ENCODE measurements at regions not wholly inside any gene's neighbourhood (a gene's known extent, or its start where the extent isn't known, plus 50 kb on each side); places are given as distances from the start of the nearest gene placed in this dataset.

DNA sequence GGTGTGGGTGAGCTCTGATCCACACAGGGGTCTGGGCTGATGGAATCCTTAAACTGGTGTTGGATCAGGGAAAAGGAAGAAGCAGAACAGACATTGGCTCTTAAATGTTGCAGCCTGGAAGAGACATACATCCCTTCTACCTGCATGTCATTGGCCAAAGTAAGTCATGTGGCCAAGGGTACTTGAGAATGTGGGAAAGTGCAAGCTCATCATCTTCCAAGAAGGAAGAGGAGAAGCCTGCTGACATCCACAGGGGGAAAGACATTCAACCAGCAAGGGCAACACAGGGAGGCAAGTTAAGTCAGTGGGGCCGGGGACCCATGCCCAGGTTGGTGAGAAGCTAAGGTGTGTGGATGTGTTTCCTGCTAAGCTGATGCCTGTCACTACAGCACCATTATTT, 272.8 kb upstream of the MKI67 start:
- ATAC-seq (replicated peaks), result no peak
- Mint-ChIP-seq H3K36me3 (no peaks in the 10 kb centered on the region), H3K27me3 (no peaks in the 10 kb centered on the region), H3K27ac (no peak overlapping the region), H3K4me1 (no peaks in the 10 kb centered on the region), H3K9me3 (peaks cover 6 to 9% of the 10 kb centered on the region in 2 donors), H3K4me3 (no peak overlapping the region)
- no peak for DNase-seq

DNA sequence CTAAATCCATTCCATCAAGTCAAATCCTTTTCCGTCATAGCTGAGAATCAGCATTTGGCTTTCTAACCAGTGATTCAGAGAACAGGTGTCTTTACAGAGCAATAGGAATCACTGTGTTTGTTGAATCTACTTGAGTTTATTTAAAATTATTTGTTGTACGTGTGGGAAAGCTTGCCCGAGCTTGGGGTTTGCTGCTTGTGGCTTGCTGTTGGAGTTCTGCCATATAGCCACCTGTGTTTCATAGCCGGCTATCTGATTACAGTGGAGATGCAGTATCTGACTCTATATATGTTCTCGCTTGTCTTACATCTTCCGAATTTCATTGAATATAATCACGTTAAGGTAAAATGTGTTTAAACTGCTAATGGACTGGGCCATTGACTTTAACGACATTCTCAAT, 274.3 kb upstream of the MKI67 start:
- H3K27me3 Mint-ChIP-seq, result no peaks in the 10 kb centered on the region
- no peak for ATAC-seq (replicated peaks)
- H3K4me1 Mint-ChIP-seq, result no peaks in the 10 kb centered on the region
- DNase-seq, result no peak
- no peak overlapping the region for H3K27ac Mint-ChIP-seq
- no peak overlapping the region for H3K4me3 Mint-ChIP-seq
- peaks cover 6 to 10% of the 10 kb centered on the region in 2 donors for H3K9me3 Mint-ChIP-seq
- no peaks in the 10 kb centered on the region for H3K36me3 Mint-ChIP-seq

DNA sequence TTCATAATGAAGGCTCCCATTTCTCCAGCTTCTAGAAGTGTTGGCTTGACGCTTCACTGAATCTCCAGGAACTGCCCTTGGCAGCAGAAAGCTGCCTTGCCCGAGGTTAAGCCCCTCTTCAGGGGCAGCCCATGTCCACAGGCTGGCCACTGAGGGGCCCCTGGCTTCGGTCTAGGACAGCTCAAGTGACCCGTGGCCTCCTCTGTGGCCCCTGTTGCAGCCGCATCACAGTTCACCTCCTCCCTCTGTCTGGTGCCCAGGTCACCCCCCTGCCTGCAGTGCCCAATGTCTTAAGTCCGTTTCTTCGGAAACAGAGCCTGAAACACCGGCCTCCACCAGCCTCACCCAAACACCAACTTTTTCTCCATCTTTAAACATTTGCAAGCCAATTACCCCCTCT, 279.2 kb upstream of the MKI67 start:
- no peak for DNase-seq
- Mint-ChIP-seq H3K27ac (no peak overlapping the region), H3K4me1 (no peaks in the 10 kb centered on the region), H3K4me3 (no peak overlapping the region), H3K36me3 (no peaks in the 10 kb centered on the region), H3K27me3 (no peaks in the 10 kb centered on the region), H3K9me3 (peaks cover 6 to 11% of the 10 kb centered on the region in 2 donors)
- ATAC-seq (replicated peaks), result no peak

DNA sequence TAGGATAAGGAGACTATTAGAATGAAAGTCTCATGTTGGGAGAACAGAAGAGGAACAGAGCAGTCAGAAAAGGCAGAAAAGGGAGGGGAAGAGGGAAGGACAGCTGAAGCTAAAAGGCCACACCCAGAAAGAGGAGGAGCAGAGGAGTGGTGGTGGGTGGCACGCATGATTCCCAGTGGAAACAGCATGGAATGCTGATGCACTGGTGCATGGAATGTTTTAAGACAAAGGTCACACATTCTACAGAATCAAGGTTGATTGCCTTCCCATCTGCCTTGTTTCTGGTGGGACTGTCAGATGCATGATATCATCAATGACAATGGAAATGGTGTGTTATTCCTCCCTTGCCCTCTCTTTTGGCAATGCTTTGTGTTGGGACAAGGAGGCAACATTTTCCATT, 285.4 kb upstream of the MKI67 start:
- peaks cover 6 to 7% of the 10 kb centered on the region in 2 donors for H3K27me3 Mint-ChIP-seq
- no peak for ATAC-seq (replicated peaks)

DNA sequence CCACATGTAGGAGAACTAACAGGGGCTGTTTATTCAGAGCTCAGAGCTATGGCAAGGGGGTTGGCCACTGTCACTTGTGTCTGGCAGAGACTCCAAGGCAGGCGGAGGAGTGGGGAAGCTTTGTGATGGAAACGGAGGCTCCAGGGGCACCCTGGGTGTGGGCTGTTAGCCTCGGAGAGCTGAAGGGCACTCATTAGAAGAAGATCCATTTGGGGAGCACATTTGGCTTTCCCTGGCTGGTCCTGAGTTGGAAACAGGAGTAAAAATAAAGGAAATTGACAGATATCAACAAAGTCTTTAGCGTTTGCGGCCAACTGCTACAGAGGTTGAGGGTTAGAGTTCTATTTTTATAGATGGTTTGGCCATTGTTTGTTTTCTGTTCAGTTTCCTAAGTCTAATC, 288.3 kb upstream of the MKI67 start:
- ATAC-seq (replicated peaks), result no peak
- Mint-ChIP-seq H3K9me3 (peaks cover 3 to 6% of the 10 kb centered on the region in 2 donors), H3K4me3 (no peak overlapping the region), H3K27me3 (peaks cover 6 to 11% of the 10 kb centered on the region in 2 donors), H3K27ac (no peak overlapping the region), H3K36me3 (no peaks in the 10 kb centered on the region), H3K4me1 (no peaks in the 10 kb centered on the region)
- no peak for DNase-seq

More for the DNA sequence above, 285.4 kb upstream of the MKI67 start:
- Mint-ChIP-seq H3K36me3 (no peaks in the 10 kb centered on the region), H3K4me1 (no peaks in the 10 kb centered on the region), H3K27ac (no peak overlapping the region), H3K9me3 (peaks cover 3 to 4% of the 10 kb centered on the region in 2 donors), H3K4me3 (no peak overlapping the region)
- DNase-seq, result no peak

DNA sequence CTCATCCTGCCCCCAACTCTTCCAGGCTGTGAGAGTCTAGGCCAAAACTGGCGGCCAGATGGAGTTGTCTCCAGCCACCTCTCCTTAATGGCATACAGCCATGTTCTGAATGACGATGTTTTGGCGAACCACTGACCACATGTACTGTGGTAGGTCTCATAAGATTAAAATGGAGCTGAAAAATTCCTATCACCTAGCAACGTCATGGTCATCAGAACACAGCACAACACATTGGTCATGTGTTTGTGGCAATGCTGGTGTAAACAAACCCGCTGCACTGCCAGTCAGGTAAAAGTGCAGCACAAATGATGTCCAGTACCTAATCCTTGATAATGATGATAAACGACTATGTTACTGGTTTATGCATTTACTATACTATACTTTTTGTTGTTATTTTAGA, 290.0 kb upstream of the MKI67 start:
- no peak overlapping the region for H3K27ac Mint-ChIP-seq
- peaks cover 6 to 11% of the 10 kb centered on the region in 2 donors for H3K27me3 Mint-ChIP-seq
- no peak for DNase-seq
- no peaks in the 10 kb centered on the region for H3K4me1 Mint-ChIP-seq
- peaks cover 3 to 6% of the 10 kb centered on the region in 2 donors for H3K9me3 Mint-ChIP-seq
- H3K36me3 Mint-ChIP-seq, result no peaks in the 10 kb centered on the region
- no peak overlapping the region for H3K4me3 Mint-ChIP-seq
- no peak for ATAC-seq (replicated peaks)

- H3K27me3 Mint-ChIP-seq, result peaks cover 6 to 11% of the 10 kb centered on the region in 2 donors
- no peak for DNase-seq
- no peaks in the 10 kb centered on the region for H3K4me1 Mint-ChIP-seq
- H3K27ac Mint-ChIP-seq, result no peak overlapping the region
- H3K36me3 Mint-ChIP-seq, result no peaks in the 10 kb centered on the region
- no peak overlapping the region for H3K4me3 Mint-ChIP-seq
- ATAC-seq (replicated peaks), result no peak
- peaks cover 0 to 2% of the 10 kb centered on the region in 2 donors for H3K9me3 Mint-ChIP-seq
These were observed 291.6 kb upstream of the MKI67 start for GRCh38 chr10:128417826-128418225.

- no peak for ATAC-seq (replicated peaks)
- no peak for DNase-seq
- Mint-ChIP-seq H3K36me3 (no peaks in the 10 kb centered on the region), H3K4me1 (no peaks in the 10 kb centered on the region), H3K4me3 (no peak overlapping the region), H3K27ac (no peak overlapping the region), H3K9me3 (peaks cover 0 to 2% of the 10 kb centered on the region in 2 donors), H3K27me3 (peaks cover 0 to 5% of the 10 kb centered on the region in 2 donors)
These were observed 292.6 kb upstream of the MKI67 start for GRCh38 chr10:128418819-128419218.

DNA sequence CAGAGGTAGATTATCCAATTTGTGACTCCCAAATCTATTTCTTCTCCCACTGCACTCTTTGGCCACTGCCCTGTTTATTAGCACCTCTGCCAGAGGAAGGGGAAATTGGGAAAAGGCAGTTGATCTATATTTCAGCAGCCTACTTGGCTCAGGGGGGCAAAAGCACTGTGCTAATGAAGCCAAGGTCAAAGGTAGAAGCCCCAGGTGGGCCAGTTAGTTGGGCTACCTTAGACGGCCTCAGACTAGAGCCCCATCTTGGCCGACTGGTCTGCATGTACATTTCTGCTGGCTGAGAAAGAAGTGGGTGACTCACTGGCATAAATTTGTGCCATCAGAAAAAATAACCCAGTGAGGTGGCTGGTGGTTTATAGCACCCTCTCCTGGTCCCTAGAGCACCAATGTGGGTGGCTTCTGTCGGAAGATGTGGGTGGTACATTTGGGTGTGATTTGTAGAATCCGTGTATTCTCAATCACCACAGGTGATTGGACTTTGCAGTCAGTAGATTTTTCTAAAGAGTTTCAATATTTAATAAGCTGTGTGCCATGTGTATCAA, 293.3 kb upstream of the MKI67 start:
- H3K27me3 Mint-ChIP-seq, result peaks cover 0 to 5% of the 10 kb centered on the region in 2 donors
- ATAC-seq (replicated peaks), result no peak
- no peaks in the 10 kb centered on the region for H3K36me3 Mint-ChIP-seq
- H3K27ac Mint-ChIP-seq, result no peak overlapping the region
- no peak for DNase-seq
- peaks cover 0 to 2% of the 10 kb centered on the region in 2 donors for H3K9me3 Mint-ChIP-seq
- H3K4me1 Mint-ChIP-seq, result no peaks in the 10 kb centered on the region
- H3K4me3 Mint-ChIP-seq, result no peak overlapping the region

- DNase-seq, result no peak
- Mint-ChIP-seq H3K4me3 (no peak overlapping the region), H3K36me3 (no peaks in the 10 kb centered on the region), H3K9me3 (peaks cover 0 to 2% of the 10 kb centered on the region in 2 donors), H3K27ac (no peak overlapping the region), H3K27me3 (peaks cover 0 to 5% of the 10 kb centered on the region in 2 donors), H3K4me1 (no peaks in the 10 kb centered on the region)
- no peak for ATAC-seq (replicated peaks)
These were observed 294.4 kb upstream of the MKI67 start for GRCh38 chr10:128420623-128421022.

GRCh38 chr10:128421371-128422160, 295.3 kb upstream of the MKI67 start:
- peaks cover 0 to 2% of the 10 kb centered on the region in 2 donors for H3K9me3 Mint-ChIP-seq

DNA sequence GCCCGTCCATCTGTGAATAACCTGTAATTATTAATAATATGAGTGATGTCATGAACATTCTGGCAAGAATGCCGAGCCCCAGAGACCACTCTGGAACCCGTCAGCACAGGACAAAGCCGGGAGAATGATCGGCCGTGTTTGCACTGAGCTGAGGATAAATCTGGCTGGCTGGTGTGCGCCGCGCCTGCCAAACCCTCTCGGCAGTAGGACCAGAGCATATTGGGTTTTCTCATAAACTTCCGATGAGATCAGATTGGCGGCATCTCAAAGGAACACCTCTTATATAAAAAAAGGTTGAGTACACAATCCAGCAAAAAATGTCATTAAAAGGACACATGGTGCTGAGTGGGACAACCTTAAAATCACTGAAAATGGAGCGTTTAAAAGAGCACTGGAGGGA, 296.0 kb upstream of the MKI67 start:
- H3K36me3 Mint-ChIP-seq, result no peaks in the 10 kb centered on the region
- DNase-seq, result no peak
- no peak for ATAC-seq (replicated peaks)
- no peak overlapping the region for H3K27ac Mint-ChIP-seq
- peaks cover 0 to 5% of the 10 kb centered on the region in 2 donors for H3K27me3 Mint-ChIP-seq
- no peaks in the 10 kb centered on the region for H3K4me1 Mint-ChIP-seq
- no peak overlapping the region for H3K4me3 Mint-ChIP-seq
- H3K9me3 Mint-ChIP-seq, result peaks cover 0 to 4% of the 10 kb centered on the region in 2 donors

More at GRCh38 chr10:128421371-128422160, 295.3 kb upstream of the MKI67 start:
- Mint-ChIP-seq H3K27me3 (peaks cover 0 to 5% of the 10 kb centered on the region in 2 donors), H3K4me3 (no peak overlapping the region), H3K4me1 (no peaks in the 10 kb centered on the region), H3K36me3 (no peaks in the 10 kb centered on the region), H3K27ac (no peak overlapping the region)
- ATAC-seq (replicated peaks) (no peak), DNase-seq (no peak)

DNA sequence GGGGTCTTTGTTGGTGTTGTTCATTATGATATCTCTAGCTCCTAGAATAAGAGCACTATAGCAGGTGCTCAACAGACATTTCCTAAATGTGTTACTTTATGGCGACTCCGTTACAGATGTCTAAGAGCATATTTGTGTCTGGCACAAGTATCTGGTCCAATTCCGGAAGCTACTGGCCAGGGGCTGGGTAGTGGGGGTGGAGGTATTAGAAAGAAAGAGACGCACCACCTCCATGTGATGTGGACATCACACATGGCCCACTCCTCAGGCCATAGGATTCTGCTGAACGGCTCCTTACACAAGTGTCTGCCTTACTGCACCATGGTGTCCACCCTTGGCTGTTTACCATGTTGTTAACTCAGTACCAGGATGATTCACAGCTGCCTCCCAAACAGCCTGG, 296.8 kb upstream of the MKI67 start:
- peaks cover 0 to 5% of the 10 kb centered on the region in 2 donors for H3K27me3 Mint-ChIP-seq
- H3K27ac Mint-ChIP-seq, result no peak overlapping the region
- no peak overlapping the region for H3K4me3 Mint-ChIP-seq
- no peaks in the 10 kb centered on the region for H3K36me3 Mint-ChIP-seq
- no peaks in the 10 kb centered on the region for H3K4me1 Mint-ChIP-seq
- peaks cover 0 to 5% of the 10 kb centered on the region in 2 donors for H3K9me3 Mint-ChIP-seq
- DNase-seq (no peak), ATAC-seq (replicated peaks) (no peak)

DNA sequence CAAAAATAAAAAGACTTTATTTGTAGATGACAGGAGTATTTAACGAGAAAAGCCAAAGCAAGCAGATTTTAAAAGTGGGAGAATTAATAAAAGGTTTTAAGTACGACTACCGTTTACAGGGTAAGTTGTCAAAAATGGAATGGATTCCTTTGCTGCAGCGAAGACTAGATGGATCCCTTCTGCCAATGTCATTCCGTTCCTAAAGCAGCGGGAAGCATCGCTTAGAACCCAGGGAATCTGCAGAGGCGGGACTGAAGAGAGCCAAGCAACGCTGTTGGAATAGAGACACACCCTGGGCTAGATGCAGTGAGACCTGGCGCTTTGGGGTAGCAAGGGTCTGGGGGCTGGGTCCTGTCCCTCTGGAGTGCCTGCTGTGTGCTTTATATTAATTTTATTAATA, 303.1 kb upstream of the MKI67 start:
- H3K9me3 Mint-ChIP-seq, result peaks cover 0 to 2% of the 10 kb centered on the region in 2 donors
- H3K27ac Mint-ChIP-seq, result no peak overlapping the region
- no peak for DNase-seq
- H3K27me3 Mint-ChIP-seq, result no peaks in the 10 kb centered on the region
- no peak overlapping the region for H3K4me3 Mint-ChIP-seq
- no peaks in the 10 kb centered on the region for H3K36me3 Mint-ChIP-seq
- no peak for ATAC-seq (replicated peaks)
- H3K4me1 Mint-ChIP-seq, result no peaks in the 10 kb centered on the region

GRCh38 chr10:128429835-128430513, 303.8 kb upstream of the MKI67 start:
- peaks cover 0 to 2% of the 10 kb centered on the region in 2 donors for H3K9me3 Mint-ChIP-seq
- ATAC-seq (replicated peaks), result no peak
- H3K36me3 Mint-ChIP-seq, result no peaks in the 10 kb centered on the region
- no peak overlapping the region for H3K4me3 Mint-ChIP-seq
- peaks cover 0 to 4% of the 10 kb centered on the region in 2 donors for H3K27me3 Mint-ChIP-seq
- no peaks in the 10 kb centered on the region for H3K4me1 Mint-ChIP-seq
- DNase-seq, result no peak
- no peak overlapping the region for H3K27ac Mint-ChIP-seq

Data from stimulated activated naive B cell treated with anti-CD40 and anti-IgM and Interleukin-4, amounts not matched to agents 10 μg/mL and 1 μg/mL and 100 μg/mL, for 72 hours (primary cell).